ENCODE measurements at regions not wholly inside any gene's neighbourhood (a gene's known extent, or its start where the extent isn't known, plus 50 kb on each side); places are given as distances from the start of the nearest gene placed in this dataset.

GRCh38 chr4:57442831-57443291, 332.7 kb upstream of the IGFBP7 start:
- no peak for DNase-seq (ENCODE audit: extremely low read depth in 1 of 2, low read depth in 1 of 2)

GRCh38 chr4:57442241-57442640, 332.1 kb upstream of the IGFBP7 start:
- DNase-seq (ENCODE audit: extremely low read depth in 1 of 2, low read depth in 1 of 2), result no peak

GRCh38 chr4:57437649-57438048, 327.5 kb upstream of the IGFBP7 start:
- DNase-seq (ENCODE audit: extremely low read depth in 1 of 2, low read depth in 1 of 2), result no peak

GRCh38 chr4:57435300-57435699, 325.1 kb upstream of the IGFBP7 start:
- DNase-seq (ENCODE audit: extremely low read depth in 1 of 2, low read depth in 1 of 2), result no peak

- no peak for DNase-seq (ENCODE audit: extremely low read depth in 1 of 2, low read depth in 1 of 2)
Measured at GRCh38 chr4:57430726-57431125, 320.5 kb upstream of the IGFBP7 start.

- peak in 1 of 2 donors; percentile 20 for DNase-seq (ENCODE audit: extremely low read depth in 1 of 2, low read depth in 1 of 2)
Measured at GRCh38 chr4:57426779-57427395, 316.7 kb upstream of the IGFBP7 start.

GRCh38 chr4:57425610-57426009, 315.4 kb upstream of the IGFBP7 start:
- no peak for DNase-seq (ENCODE audit: extremely low read depth in 1 of 2, low read depth in 1 of 2)

GRCh38 chr4:57424232-57424897, 314.2 kb upstream of the IGFBP7 start:
- no peak for DNase-seq (ENCODE audit: extremely low read depth in 1 of 2, low read depth in 1 of 2)

GRCh38 chr4:57418133-57418532, 307.9 kb upstream of the IGFBP7 start:
- DNase-seq (ENCODE audit: extremely low read depth in 1 of 2, low read depth in 1 of 2), result no peak

GRCh38 chr4:57412259-57413054, 302.3 kb upstream of the IGFBP7 start:
- no peak for DNase-seq (ENCODE audit: extremely low read depth in 1 of 2, low read depth in 1 of 2)

- no peak for DNase-seq (ENCODE audit: extremely low read depth in 1 of 2, low read depth in 1 of 2)
Measured at GRCh38 chr4:57410331-57411052, 300.3 kb upstream of the IGFBP7 start.

- DNase-seq (ENCODE audit: extremely low read depth in 1 of 2, low read depth in 1 of 2), result no peak
Measured at GRCh38 chr4:57405359-57405758, 295.2 kb upstream of the IGFBP7 start.

- DNase-seq (ENCODE audit: extremely low read depth in 1 of 2, low read depth in 1 of 2), result no peak
Measured at GRCh38 chr4:57404483-57404882, 294.3 kb upstream of the IGFBP7 start.

- no peak for DNase-seq (ENCODE audit: extremely low read depth in 1 of 2, low read depth in 1 of 2)
Measured at GRCh38 chr4:57403591-57403990, 293.4 kb upstream of the IGFBP7 start.

- DNase-seq (ENCODE audit: extremely low read depth in 1 of 2, low read depth in 1 of 2), result no peak
Measured at GRCh38 chr4:57401586-57401985, 291.4 kb upstream of the IGFBP7 start.

GRCh38 chr4:57378766-57379165, 268.6 kb upstream of the IGFBP7 start:
- no peak for DNase-seq (ENCODE audit: extremely low read depth in 1 of 2, low read depth in 1 of 2)

GRCh38 chr4:57374866-57375595, 264.8 kb upstream of the IGFBP7 start:
- DNase-seq (ENCODE audit: extremely low read depth in 1 of 2, low read depth in 1 of 2), result no peak

GRCh38 chr4:57373991-57374390, 263.8 kb upstream of the IGFBP7 start:
- no peak for DNase-seq (ENCODE audit: extremely low read depth in 1 of 2, low read depth in 1 of 2)

- no peak for DNase-seq (ENCODE audit: extremely low read depth in 1 of 2, low read depth in 1 of 2)
Measured at GRCh38 chr4:57371671-57372070, 261.5 kb upstream of the IGFBP7 start.

GRCh38 chr4:57370691-57371090, 260.5 kb upstream of the IGFBP7 start:
- no peak for DNase-seq (ENCODE audit: extremely low read depth in 1 of 2, low read depth in 1 of 2)

- DNase-seq (ENCODE audit: extremely low read depth in 1 of 2, low read depth in 1 of 2), result no peak
Measured at GRCh38 chr4:57369446-57369845, 259.3 kb upstream of the IGFBP7 start.
